22Rv1 (cell line): ENCODE measurements at regions not wholly inside any gene's neighbourhood (a gene's known extent, or its start where the extent isn't known, plus 50 kb on each side); places are given as distances from the start of the nearest gene placed in this dataset.

Source experiments
- ZFX ChIP-seq: fragments of 450-650 bp; IDR thresholded peaks from 2 replicates; pipeline ENCODE4 v1.6.1; 2017; ENCODE audit warnings: antibody characterized with exemption, borderline replicate concordance
- TF ChIP-seq, protein P1 (sequence below): fragments of 450-650 bp; IDR thresholded peaks from 2 replicates; pipeline ENCODE4 v1.5.1; 2017; ENCODE audit warnings: mild to moderate bottlenecking

DNA sequence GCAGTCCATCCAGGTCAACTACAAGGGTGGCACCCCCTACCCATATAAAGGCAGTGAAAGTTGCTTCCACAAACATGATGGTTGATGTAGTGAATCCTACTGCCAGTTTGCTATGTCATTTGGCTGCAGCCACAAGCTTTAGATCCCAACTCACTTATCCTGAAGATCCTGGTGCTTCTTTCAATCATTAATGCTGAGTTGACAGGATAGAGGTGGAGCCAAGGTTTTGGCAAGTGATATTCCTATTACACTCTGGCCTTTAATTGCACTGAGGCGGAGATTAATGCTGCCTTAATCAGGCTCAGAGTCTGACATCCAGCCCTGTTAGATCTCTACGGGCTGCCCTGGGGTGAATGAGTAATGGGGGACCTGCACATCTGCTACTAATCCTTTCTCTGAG lies 542.4 kb upstream of the ARX start:
- TF ChIP-seq, protein P1, sequence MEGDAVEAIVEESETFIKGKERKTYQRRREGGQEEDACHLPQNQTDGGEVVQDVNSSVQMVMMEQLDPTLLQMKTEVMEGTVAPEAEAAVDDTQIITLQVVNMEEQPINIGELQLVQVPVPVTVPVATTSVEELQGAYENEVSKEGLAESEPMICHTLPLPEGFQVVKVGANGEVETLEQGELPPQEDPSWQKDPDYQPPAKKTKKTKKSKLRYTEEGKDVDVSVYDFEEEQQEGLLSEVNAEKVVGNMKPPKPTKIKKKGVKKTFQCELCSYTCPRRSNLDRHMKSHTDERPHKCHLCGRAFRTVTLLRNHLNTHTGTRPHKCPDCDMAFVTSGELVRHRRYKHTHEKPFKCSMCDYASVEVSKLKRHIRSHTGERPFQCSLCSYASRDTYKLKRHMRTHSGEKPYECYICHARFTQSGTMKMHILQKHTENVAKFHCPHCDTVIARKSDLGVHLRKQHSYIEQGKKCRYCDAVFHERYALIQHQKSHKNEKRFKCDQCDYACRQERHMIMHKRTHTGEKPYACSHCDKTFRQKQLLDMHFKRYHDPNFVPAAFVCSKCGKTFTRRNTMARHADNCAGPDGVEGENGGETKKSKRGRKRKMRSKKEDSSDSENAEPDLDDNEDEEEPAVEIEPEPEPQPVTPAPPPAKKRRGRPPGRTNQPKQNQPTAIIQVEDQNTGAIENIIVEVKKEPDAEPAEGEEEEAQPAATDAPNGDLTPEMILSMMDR: no peak
- no peak for TF ChIP-seq ZFX
